ENCODE measurements at regions not wholly inside any gene's neighbourhood (a gene's known extent, or its start where the extent isn't known, plus 50 kb on each side); places are given as distances from the start of the nearest gene placed in this dataset.

DNA sequence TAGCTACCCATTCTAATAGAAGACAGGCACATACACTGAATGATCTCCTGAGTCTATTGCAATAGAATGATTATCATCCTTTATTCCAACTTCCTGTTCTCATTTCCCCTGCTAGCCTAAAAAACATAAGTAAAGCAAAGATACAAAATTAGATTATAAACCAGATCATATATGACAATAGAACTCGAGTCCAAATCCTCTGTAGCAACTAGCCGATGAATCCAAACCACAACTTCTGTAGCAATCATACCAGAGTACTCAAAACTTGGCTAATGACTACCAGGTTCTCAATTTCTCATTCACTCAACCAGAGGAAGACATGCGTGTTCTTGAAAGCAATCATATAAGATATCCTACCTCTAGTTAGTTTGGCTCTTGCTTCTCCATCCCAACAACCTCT is 622.1 kb downstream of the PSAT1 start:
- TF ChIP-seq POLR2A (IDR thresholded peaks at IDR 0.05) = no peak
- TF ChIP-seq, protein P1, sequence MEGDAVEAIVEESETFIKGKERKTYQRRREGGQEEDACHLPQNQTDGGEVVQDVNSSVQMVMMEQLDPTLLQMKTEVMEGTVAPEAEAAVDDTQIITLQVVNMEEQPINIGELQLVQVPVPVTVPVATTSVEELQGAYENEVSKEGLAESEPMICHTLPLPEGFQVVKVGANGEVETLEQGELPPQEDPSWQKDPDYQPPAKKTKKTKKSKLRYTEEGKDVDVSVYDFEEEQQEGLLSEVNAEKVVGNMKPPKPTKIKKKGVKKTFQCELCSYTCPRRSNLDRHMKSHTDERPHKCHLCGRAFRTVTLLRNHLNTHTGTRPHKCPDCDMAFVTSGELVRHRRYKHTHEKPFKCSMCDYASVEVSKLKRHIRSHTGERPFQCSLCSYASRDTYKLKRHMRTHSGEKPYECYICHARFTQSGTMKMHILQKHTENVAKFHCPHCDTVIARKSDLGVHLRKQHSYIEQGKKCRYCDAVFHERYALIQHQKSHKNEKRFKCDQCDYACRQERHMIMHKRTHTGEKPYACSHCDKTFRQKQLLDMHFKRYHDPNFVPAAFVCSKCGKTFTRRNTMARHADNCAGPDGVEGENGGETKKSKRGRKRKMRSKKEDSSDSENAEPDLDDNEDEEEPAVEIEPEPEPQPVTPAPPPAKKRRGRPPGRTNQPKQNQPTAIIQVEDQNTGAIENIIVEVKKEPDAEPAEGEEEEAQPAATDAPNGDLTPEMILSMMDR (IDR thresholded peaks at IDR 0.05) = no peak
- no peak for TF ChIP-seq EP300 (IDR thresholded peaks at IDR 0.05)

All from stomach (tissue), 4 donors.